ENCODE measurements at regions not wholly inside any gene's neighbourhood (a gene's known extent, or its start where the extent isn't known, plus 50 kb on each side); places are given as distances from the start of the nearest gene placed in this dataset.

DNA sequence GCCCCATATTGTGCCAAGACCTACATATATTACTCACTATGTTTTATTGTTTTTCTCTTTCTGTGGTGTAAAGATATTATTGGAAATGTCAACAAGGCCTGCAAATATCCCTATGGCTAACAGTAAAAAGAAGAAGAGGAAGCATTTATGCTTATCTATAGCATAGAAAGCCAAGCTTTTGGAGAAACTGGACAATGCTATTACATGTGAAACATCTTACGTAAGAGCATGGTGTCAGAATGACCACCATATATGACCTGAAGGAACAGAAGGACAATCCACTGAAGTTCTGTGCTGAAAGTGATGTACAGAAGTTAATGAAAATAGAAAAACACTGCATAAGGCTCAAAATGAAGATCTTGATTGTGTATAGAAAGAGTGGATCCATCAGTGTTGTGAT, 145.2 kb downstream of the KCTD12 start:
- Histone ChIP-seq H3K27ac (ENCODE audit: low read length) (no peak overlapping the region), H3K36me3 (ENCODE audit: control insufficient read depth, insufficient read depth, low read length) (no peaks in the 10 kb centered on the region), H3K9me3 (ENCODE audit: control insufficient read depth, insufficient read depth, low read depth, low read length) (no peaks in the 10 kb centered on the region), H3K27me3 (ENCODE audit: control insufficient read depth, insufficient read depth, low read length) (no peaks in the 10 kb centered on the region), H3K4me3 (ENCODE audit: low read depth in 2 of 2, low read length in 2 of 2) (no peak overlapping the region), H3K4me1 (ENCODE audit: control insufficient read depth, insufficient read depth, low read length) (no peaks in the 10 kb centered on the region)
- ATAC-seq, result no peak
- ChIA-PET POLR2A (no interaction called here), CTCF (no interaction called here)
- intact Hi-C loops (cut with micrococcal nuclease; ENCODE audit: unreplicated experiment) (no loop called here), in situ Hi-C loops (cut with HindIII; ENCODE audit: low pct_unique_long_range_greater_than_20kb, low sequenced_read_pairs) (no loop called here)
- no TSS peak for BruUV-seq (replicated peaks)
- no peak for DNase-seq (ENCODE audit: low read depth, low spot score)
- TF ChIP-seq, protein P1, sequence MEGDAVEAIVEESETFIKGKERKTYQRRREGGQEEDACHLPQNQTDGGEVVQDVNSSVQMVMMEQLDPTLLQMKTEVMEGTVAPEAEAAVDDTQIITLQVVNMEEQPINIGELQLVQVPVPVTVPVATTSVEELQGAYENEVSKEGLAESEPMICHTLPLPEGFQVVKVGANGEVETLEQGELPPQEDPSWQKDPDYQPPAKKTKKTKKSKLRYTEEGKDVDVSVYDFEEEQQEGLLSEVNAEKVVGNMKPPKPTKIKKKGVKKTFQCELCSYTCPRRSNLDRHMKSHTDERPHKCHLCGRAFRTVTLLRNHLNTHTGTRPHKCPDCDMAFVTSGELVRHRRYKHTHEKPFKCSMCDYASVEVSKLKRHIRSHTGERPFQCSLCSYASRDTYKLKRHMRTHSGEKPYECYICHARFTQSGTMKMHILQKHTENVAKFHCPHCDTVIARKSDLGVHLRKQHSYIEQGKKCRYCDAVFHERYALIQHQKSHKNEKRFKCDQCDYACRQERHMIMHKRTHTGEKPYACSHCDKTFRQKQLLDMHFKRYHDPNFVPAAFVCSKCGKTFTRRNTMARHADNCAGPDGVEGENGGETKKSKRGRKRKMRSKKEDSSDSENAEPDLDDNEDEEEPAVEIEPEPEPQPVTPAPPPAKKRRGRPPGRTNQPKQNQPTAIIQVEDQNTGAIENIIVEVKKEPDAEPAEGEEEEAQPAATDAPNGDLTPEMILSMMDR (IDR thresholded peaks at IDR 0.05), result no peak
- no peak for TF ChIP-seq SIN3A (IDR thresholded peaks at IDR 0.05; ENCODE audit: borderline replicate concordance, insufficient read depth, low read depth, low read length)

DNA sequence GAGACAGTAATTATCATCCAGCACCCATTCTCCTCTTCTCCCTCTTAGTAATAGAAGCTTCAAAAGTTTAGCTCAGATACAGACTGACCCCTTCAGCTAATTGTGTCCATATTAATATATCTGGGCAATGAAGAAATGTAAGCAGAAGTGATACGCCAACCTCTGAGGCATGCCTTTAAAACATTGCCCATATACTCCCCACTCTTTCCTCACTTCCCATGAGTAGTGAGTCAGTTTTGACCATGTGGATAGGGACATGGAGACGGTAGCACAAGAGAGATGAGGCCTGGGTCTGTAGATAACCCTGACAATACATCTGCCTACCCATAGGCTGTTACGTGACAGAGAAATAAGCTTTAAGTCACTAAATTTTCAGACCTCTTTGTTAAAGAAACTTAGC, 147.6 kb downstream of the KCTD12 start:
- no peaks in the 10 kb centered on the region for H3K9me3 ChIP-seq (ENCODE audit: control insufficient read depth, insufficient read depth, low read depth, low read length)
- H3K27ac ChIP-seq (ENCODE audit: low read length), result no peak overlapping the region
- CTCF ChIA-PET, result no interaction called here
- H3K27me3 ChIP-seq (ENCODE audit: control insufficient read depth, insufficient read depth, low read length), result no peaks in the 10 kb centered on the region
- in situ Hi-C loops (cut with HindIII; ENCODE audit: low pct_unique_long_range_greater_than_20kb, low sequenced_read_pairs) (no loop called here), intact Hi-C loops (cut with micrococcal nuclease; ENCODE audit: unreplicated experiment) (no loop called here)
- POLR2A ChIA-PET, result no interaction called here
- DNase-seq (ENCODE audit: low read depth, low spot score) (no peak), ATAC-seq (no peak)
- H3K4me3 ChIP-seq (ENCODE audit: low read depth in 2 of 2, low read length in 2 of 2), result no peak overlapping the region
- no peak for TF ChIP-seq SIN3A (IDR thresholded peaks at IDR 0.05; ENCODE audit: borderline replicate concordance, insufficient read depth, low read depth, low read length)
- TF ChIP-seq POLR2AphosphoS5 (IDR thresholded peaks at IDR 0.05; ENCODE audit: low read depth, low read length), result no peak
- no peaks in the 10 kb centered on the region for H3K4me1 ChIP-seq (ENCODE audit: control insufficient read depth, insufficient read depth, low read length)
- H3K36me3 ChIP-seq (ENCODE audit: control insufficient read depth, insufficient read depth, low read length), result no peaks in the 10 kb centered on the region
- no TSS peak for BruUV-seq (replicated peaks)

DNA sequence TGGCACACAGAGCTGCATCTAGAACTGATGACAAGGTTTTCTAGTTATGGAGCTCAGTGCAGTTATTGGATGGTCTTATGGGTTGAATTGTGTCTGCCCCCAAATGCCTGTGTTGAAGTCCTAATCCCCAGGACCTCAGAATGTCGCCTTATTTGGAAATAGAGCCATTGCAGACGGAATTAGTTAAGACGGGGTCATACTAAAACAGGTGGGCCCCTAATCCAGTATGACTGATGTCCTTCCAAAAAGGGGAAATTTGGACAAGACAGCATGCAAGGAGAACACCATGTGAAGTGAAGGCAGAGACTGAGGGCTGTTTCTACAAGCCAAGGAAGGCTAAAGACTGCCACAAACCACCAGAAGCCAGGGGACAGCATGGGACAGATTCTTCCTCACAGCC, 148.7 kb downstream of the KCTD12 start:
- intact Hi-C loops (cut with micrococcal nuclease; ENCODE audit: unreplicated experiment), result no loop called here
- BruUV-seq (replicated peaks), result no TSS peak
- ATAC-seq, result no peak

More for the DNA sequence above, 148.7 kb downstream of the KCTD12 start:
- Histone ChIP-seq H3K4me3 (ENCODE audit: low read depth in 2 of 2, low read length in 2 of 2) (no peak overlapping the region), H3K36me3 (ENCODE audit: control insufficient read depth, insufficient read depth, low read length) (no peaks in the 10 kb centered on the region), H3K4me1 (ENCODE audit: control insufficient read depth, insufficient read depth, low read length) (no peaks in the 10 kb centered on the region), H3K27me3 (ENCODE audit: control insufficient read depth, insufficient read depth, low read length) (no peaks in the 10 kb centered on the region), H3K27ac (ENCODE audit: low read length) (no peak overlapping the region), H3K9me3 (ENCODE audit: control insufficient read depth, insufficient read depth, low read depth, low read length) (no peaks in the 10 kb centered on the region)
- no peak for TF ChIP-seq TCF7L2 (IDR thresholded peaks at IDR 0.05; ENCODE audit: low read depth, low read length)
- no peak for TF ChIP-seq POLR2AphosphoS5 (IDR thresholded peaks at IDR 0.05; ENCODE audit: low read depth, low read length)
- no peak for TF ChIP-seq SIN3A (IDR thresholded peaks at IDR 0.05; ENCODE audit: borderline replicate concordance, insufficient read depth, low read depth, low read length)
- TF ChIP-seq, protein P2, sequence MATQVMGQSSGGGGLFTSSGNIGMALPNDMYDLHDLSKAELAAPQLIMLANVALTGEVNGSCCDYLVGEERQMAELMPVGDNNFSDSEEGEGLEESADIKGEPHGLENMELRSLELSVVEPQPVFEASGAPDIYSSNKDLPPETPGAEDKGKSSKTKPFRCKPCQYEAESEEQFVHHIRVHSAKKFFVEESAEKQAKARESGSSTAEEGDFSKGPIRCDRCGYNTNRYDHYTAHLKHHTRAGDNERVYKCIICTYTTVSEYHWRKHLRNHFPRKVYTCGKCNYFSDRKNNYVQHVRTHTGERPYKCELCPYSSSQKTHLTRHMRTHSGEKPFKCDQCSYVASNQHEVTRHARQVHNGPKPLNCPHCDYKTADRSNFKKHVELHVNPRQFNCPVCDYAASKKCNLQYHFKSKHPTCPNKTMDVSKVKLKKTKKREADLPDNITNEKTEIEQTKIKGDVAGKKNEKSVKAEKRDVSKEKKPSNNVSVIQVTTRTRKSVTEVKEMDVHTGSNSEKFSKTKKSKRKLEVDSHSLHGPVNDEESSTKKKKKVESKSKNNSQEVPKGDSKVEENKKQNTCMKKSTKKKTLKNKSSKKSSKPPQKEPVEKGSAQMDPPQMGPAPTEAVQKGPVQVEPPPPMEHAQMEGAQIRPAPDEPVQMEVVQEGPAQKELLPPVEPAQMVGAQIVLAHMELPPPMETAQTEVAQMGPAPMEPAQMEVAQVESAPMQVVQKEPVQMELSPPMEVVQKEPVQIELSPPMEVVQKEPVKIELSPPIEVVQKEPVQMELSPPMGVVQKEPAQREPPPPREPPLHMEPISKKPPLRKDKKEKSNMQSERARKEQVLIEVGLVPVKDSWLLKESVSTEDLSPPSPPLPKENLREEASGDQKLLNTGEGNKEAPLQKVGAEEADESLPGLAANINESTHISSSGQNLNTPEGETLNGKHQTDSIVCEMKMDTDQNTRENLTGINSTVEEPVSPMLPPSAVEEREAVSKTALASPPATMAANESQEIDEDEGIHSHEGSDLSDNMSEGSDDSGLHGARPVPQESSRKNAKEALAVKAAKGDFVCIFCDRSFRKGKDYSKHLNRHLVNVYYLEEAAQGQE (IDR thresholded peaks at IDR 0.05; ENCODE audit: insufficient read depth in 1 of 2, low read depth in 2 of 2, low read length in 1 of 2), result no peak
- TF ChIP-seq, protein P1 (IDR thresholded peaks at IDR 0.05), result no peak
- no peak for DNase-seq (ENCODE audit: low read depth, low spot score)
- ChIA-PET CTCF (no interaction called here), POLR2A (no interaction called here)
- in situ Hi-C loops (cut with HindIII; ENCODE audit: low pct_unique_long_range_greater_than_20kb, low sequenced_read_pairs), result no loop called here

All from Panc1 (cell line).